GM18505 (cell line): ENCODE measurements at regions not wholly inside any gene's neighbourhood (a gene's known extent, or its start where the extent isn't known, plus 50 kb on each side); places are given as distances from the start of the nearest gene placed in this dataset.

Source experiments
- ATAC-seq: cut with Tn5 transposase; IDR thresholded peaks from one replicate; pipeline ENCODE4 v1.9.1; 2021; ENCODE audit not compliant: unreplicated experiment
- POLR2A ChIP-seq: IDR thresholded peaks from 4 replicates; pipeline ENCODE4 v1.6.1; 2011; ENCODE audit warnings: borderline replicate concordance; ENCODE audit not compliant: insufficient read depth, insufficient read length; ENCODE audit errors: extremely low read depth

GRCh38 chr18:45222180-45222579, 393.1 kb upstream of the SLC14A2 start:
- TF ChIP-seq POLR2A: no peak
- ATAC-seq: no peak

- no peak for ATAC-seq
- no peak for TF ChIP-seq POLR2A
These were observed 388.1 kb upstream of the SLC14A2 start for GRCh38 chr18:45227001-45227742.

GRCh38 chr18:45228796-45229388, 386.4 kb upstream of the SLC14A2 start:
- TF ChIP-seq POLR2A: no peak
- ATAC-seq: no peak

- TF ChIP-seq POLR2A: no peak
- ATAC-seq: no peak
These were observed 383.7 kb upstream of the SLC14A2 start for GRCh38 chr18:45231617-45232016.

- no peak for TF ChIP-seq POLR2A
- ATAC-seq: no peak
These were observed 383.2 kb upstream of the SLC14A2 start for GRCh38 chr18:45232061-45232460.

GRCh38 chr18:45236676-45237075, 378.6 kb upstream of the SLC14A2 start:
- TF ChIP-seq POLR2A: no peak
- ATAC-seq: no peak

GRCh38 chr18:45237343-45238098, 377.8 kb upstream of the SLC14A2 start:
- no peak for ATAC-seq
- TF ChIP-seq POLR2A: no peak

- ATAC-seq: no peak
- no peak for TF ChIP-seq POLR2A
These were observed 374.0 kb upstream of the SLC14A2 start for GRCh38 chr18:45241271-45241670.

GRCh38 chr18:45241982-45242565, 373.2 kb upstream of the SLC14A2 start:
- ATAC-seq: no peak
- no peak for TF ChIP-seq POLR2A

GRCh38 chr18:45243340-45244110, 371.8 kb upstream of the SLC14A2 start:
- no peak for ATAC-seq
- no peak for TF ChIP-seq POLR2A

GRCh38 chr18:45245091-45245511, 370.2 kb upstream of the SLC14A2 start:
- TF ChIP-seq POLR2A: no peak

GRCh38 chr18:45248240-45248903, 366.9 kb upstream of the SLC14A2 start:
- no peak for TF ChIP-seq POLR2A
- no peak for ATAC-seq

More at GRCh38 chr18:45245091-45245511, 370.2 kb upstream of the SLC14A2 start:
- ATAC-seq: no peak
